BLaER1 treated with 17β-estradiol and CSF1 and Interleukin-3, amounts not matched to agents 10 nM and 100 nM (cell line): ENCODE measurements at regions not wholly inside any gene's neighbourhood (a gene's known extent, or its start where the extent isn't known, plus 50 kb on each side); places are given as distances from the start of the nearest gene placed in this dataset.
"Not testable (repeated sequence)": the region's sequence is repeated elsewhere in the genome, so short reads cannot be mapped to it uniquely, and the experiment has no call there.

Experiments used
- H3K27ac ChIP-seq, 11 experiments: shearing (Covaris generic); formaldehyde crosslinking; 2 replicates each; pipeline ENCODE4 v1.8.1; 2022
- H3K27me3 ChIP-seq, 11 experiments: shearing (Covaris generic); formaldehyde crosslinking; 2 replicates each; pipeline ENCODE4 v1.8.1; 2022
- H3K36me3 ChIP-seq, 11 experiments: shearing (Covaris generic); formaldehyde crosslinking; 2 replicates each; pipeline ENCODE4 v1.8.1; 2022
- H3K4me1 ChIP-seq, 10 experiments: shearing (Covaris generic); formaldehyde crosslinking; 2 replicates each; pipeline ENCODE4 v1.8.1; 2022
- H3K4me2 ChIP-seq, 11 experiments: shearing (Covaris generic); formaldehyde crosslinking; 2 replicates each; pipeline ENCODE4 v1.8.1; 2022
- H3K4me3 ChIP-seq, 10 experiments: shearing (Covaris generic); formaldehyde crosslinking; 2 replicates each; pipeline ENCODE4 v1.8.1; 2022
- H3K9ac ChIP-seq, 11 experiments: shearing (Covaris generic); formaldehyde crosslinking; 2 replicates each; pipeline ENCODE4 v1.8.1; 2022
- H3K9me3 ChIP-seq, 11 experiments: shearing (Covaris generic); formaldehyde crosslinking; replicated peaks in 1 of 11; 2 replicates each; pipeline ENCODE4 v1.8.1; 2022
- H4K20me1 ChIP-seq, 11 experiments: shearing (Covaris generic); formaldehyde crosslinking; 2 replicates each; pipeline ENCODE4 v1.8.1; 2022
- Cebpa-rat ChIP-seq, 11 experiments: shearing (Covaris generic); IDR thresholded peaks; 2 replicates each; pipeline ENCODE4 v1.8.1; 2022

- Histone ChIP-seq H3K27me3 (no peaks in the 10 kb centered on the region), H3K4me1 (no peaks in the 10 kb centered on the region; a peak in 1 of 20 replicates), H3K9ac (no peak overlapping the region), H3K9me3 (peaks cover 14 to 42% (median 32%) of the 10 kb centered on the region in 11 experiments), H4K20me1 (no peaks in the 10 kb centered on the region), H3K36me3 (no peaks in the 10 kb centered on the region), H3K27ac (no peak overlapping the region), H3K4me3 (no peak overlapping the region), H3K4me2 (no peak overlapping the region)
- no peak for TF ChIP-seq Cebpa-rat (IDR thresholded peaks at IDR 0.05)
Measured at GRCh38 chr3:178120367-178120766, 415.9 kb upstream of the KCNMB2 start.

- peaks cover 9 to 27% (median 15%) of the 10 kb centered on the region in 11 experiments; a peak in 20 of 22 replicates for H3K9me3 ChIP-seq
- no peak overlapping the region for H3K4me2 ChIP-seq
Measured at GRCh38 chr3:178126686-178127085, 409.6 kb upstream of the KCNMB2 start.

GRCh38 chr3:178127221-178127620 lies 409.0 kb upstream of the KCNMB2 start:
- Histone ChIP-seq H3K4me3 (no peak overlapping the region), H3K4me2 (no peak overlapping the region), H3K9me3 (peaks cover 8 to 22% (median 14%) of the 10 kb centered on the region in 11 experiments; a peak in 19 of 22 replicates), H3K27me3 (no peaks in the 10 kb centered on the region), H3K36me3 (no peaks in the 10 kb centered on the region), H3K9ac (no peak overlapping the region), H3K27ac (no peak overlapping the region), H3K4me1 (no peaks in the 10 kb centered on the region; a peak in 1 of 20 replicates), H4K20me1 (no peaks in the 10 kb centered on the region)
- no peak for TF ChIP-seq Cebpa-rat (IDR thresholded peaks at IDR 0.05)

More at GRCh38 chr3:178126686-178127085, 409.6 kb upstream of the KCNMB2 start:
- no peak overlapping the region for H3K4me3 ChIP-seq
- H3K9ac ChIP-seq: no peak overlapping the region
- H3K36me3 ChIP-seq: no peaks in the 10 kb centered on the region
- no peaks in the 10 kb centered on the region; a peak in 1 of 20 replicates for H3K4me1 ChIP-seq
- TF ChIP-seq Cebpa-rat (IDR thresholded peaks at IDR 0.05): no peak
- H3K27me3 ChIP-seq: no peaks in the 10 kb centered on the region
- no peaks in the 10 kb centered on the region for H4K20me1 ChIP-seq
- no peak overlapping the region for H3K27ac ChIP-seq

GRCh38 chr3:178129109-178129508 lies 407.1 kb upstream of the KCNMB2 start:
- Histone ChIP-seq H4K20me1 (no peaks in the 10 kb centered on the region), H3K36me3 (no peaks in the 10 kb centered on the region), H3K4me2 (no peak overlapping the region), H3K27me3 (no peaks in the 10 kb centered on the region), H3K4me1 (no peaks in the 10 kb centered on the region), H3K9ac (no peak overlapping the region), H3K4me3 (no peak overlapping the region), H3K27ac (no peak overlapping the region), H3K9me3 (peaks cover 9 to 25% (median 14%) of the 10 kb centered on the region in 11 experiments; a peak in 19 of 22 replicates)
- TF ChIP-seq Cebpa-rat (IDR thresholded peaks at IDR 0.05): no peak

- Histone ChIP-seq H3K36me3 (no peaks in the 10 kb centered on the region), H3K27ac (no peak overlapping the region), H4K20me1 (no peaks in the 10 kb centered on the region), H3K27me3 (no peaks in the 10 kb centered on the region), H3K4me3 (no peak overlapping the region), H3K9ac (no peak overlapping the region), H3K4me1 (no peaks in the 10 kb centered on the region), H3K9me3 (peaks cover 14 to 37% (median 20%) of the 10 kb centered on the region in 11 experiments; a peak in 19 of 22 replicates), H3K4me2 (no peak overlapping the region)
- TF ChIP-seq Cebpa-rat (IDR thresholded peaks at IDR 0.05): no peak
Measured at GRCh38 chr3:178131801-178132200, 404.4 kb upstream of the KCNMB2 start.

- Histone ChIP-seq H3K4me3 (no peak overlapping the region), H3K4me1 (no peaks in the 10 kb centered on the region), H3K9me3 (peaks cover 3 to 30% (median 16%) of the 10 kb centered on the region in 11 experiments; a peak in 16 of 22 replicates), H3K27ac (no peak overlapping the region), H3K27me3 (no peaks in the 10 kb centered on the region), H3K36me3 (no peaks in the 10 kb centered on the region), H3K4me2 (no peak overlapping the region), H3K9ac (no peak overlapping the region), H4K20me1 (no peaks in the 10 kb centered on the region)
- no peak for TF ChIP-seq Cebpa-rat (IDR thresholded peaks at IDR 0.05)
Measured at GRCh38 chr3:178137206-178137605, 399.0 kb upstream of the KCNMB2 start.

- H3K9ac ChIP-seq: no peak overlapping the region
- H3K4me2 ChIP-seq: no peak overlapping the region
- H3K4me3 ChIP-seq: no peak overlapping the region
- H3K36me3 ChIP-seq: no peaks in the 10 kb centered on the region
- H3K4me1 ChIP-seq: no peaks in the 10 kb centered on the region
- H4K20me1 ChIP-seq: no peaks in the 10 kb centered on the region
- H3K27me3 ChIP-seq: no peaks in the 10 kb centered on the region
- H3K27ac ChIP-seq: no peak overlapping the region
- H3K9me3 ChIP-seq: peaks cover 6 to 34% (median 22%) of the 10 kb centered on the region in 11 experiments; a peak in 16 of 22 replicates
- no peak for TF ChIP-seq Cebpa-rat (IDR thresholded peaks at IDR 0.05)
Measured at GRCh38 chr3:178137831-178138230, 398.4 kb upstream of the KCNMB2 start.

- Histone ChIP-seq H3K36me3 (no peaks in the 10 kb centered on the region), H3K4me1 (no peaks in the 10 kb centered on the region)
Measured at GRCh38 chr3:178139116-178139515, 397.1 kb upstream of the KCNMB2 start.

GRCh38 chr3:178140531-178141304 lies 395.5 kb upstream of the KCNMB2 start:
- Histone ChIP-seq H3K9ac (no peak overlapping the region), H3K4me3 (no peak overlapping the region), H3K9me3 (peaks cover 0 to 21% (median 11%) of the 10 kb centered on the region in 11 experiments; a peak in 13 of 22 replicates), H3K4me2 (no peak overlapping the region), H3K4me1 (no peaks in the 10 kb centered on the region), H3K27me3 (no peaks in the 10 kb centered on the region), H3K27ac (no peak overlapping the region), H3K36me3 (no peaks in the 10 kb centered on the region), H4K20me1 (no peaks in the 10 kb centered on the region)
- TF ChIP-seq Cebpa-rat (IDR thresholded peaks at IDR 0.05): no peak

More at GRCh38 chr3:178139116-178139515, 397.1 kb upstream of the KCNMB2 start:
- Histone ChIP-seq H3K9me3 (peaks cover 4 to 30% (median 18%) of the 10 kb centered on the region in 11 experiments; a peak in 17 of 22 replicates), H4K20me1 (no peaks in the 10 kb centered on the region), H3K4me2 (no peak overlapping the region), H3K27ac (no peak overlapping the region), H3K4me3 (no peak overlapping the region), H3K9ac (no peak overlapping the region), H3K27me3 (no peaks in the 10 kb centered on the region)
- no peak for TF ChIP-seq Cebpa-rat (IDR thresholded peaks at IDR 0.05)

GRCh38 chr3:178141305-178141684 lies 394.9 kb upstream of the KCNMB2 start:
- H4K20me1 ChIP-seq, H3K4me2 ChIP-seq, H3K36me3 ChIP-seq, H3K4me3 ChIP-seq, H3K9ac ChIP-seq, H3K27me3 ChIP-seq, H3K27ac ChIP-seq, H3K4me1 ChIP-seq: not testable (repeated sequence)
- H3K9me3 ChIP-seq: peaks cover 0 to 21% (median 11%) of the 10 kb centered on the region in 11 experiments; a peak in 13 of 22 replicates
